Motor neuron (in vitro differentiated cells): ENCODE measurements at regions not wholly inside any gene's neighbourhood (a gene's known extent, or its start where the extent isn't known, plus 50 kb on each side); places are given as distances from the start of the nearest gene placed in this dataset.
A peak's percentile ranks its signal among the peaks of the same experiment; 100 is the strongest.

ENCODE experiments used
- ATAC-seq, 8 experiments: fragments of 200-7000 bp; cut with Tn5 transposase; replicated peaks in 6 of 8; 2 replicates each; pipeline ENCODE4 v1.8.0; 2021; ENCODE audit warnings: mild to moderate bottlenecking in 8 of 8, moderate library complexity in 8 of 8
- H3K27ac ChIP-seq, 2 donors: fragments of 250-450 bp; sonication (Bioruptor Pico); 2 replicates each; pipeline ENCODE4 v1.9.0; 2021; ENCODE audit warnings: antibody characterized with exemption in 2 of 2, mild to moderate bottlenecking in 2 of 2, moderate library complexity in 1 of 2
- H3K4me1 ChIP-seq, 2 donors: fragments of 250-450 bp; sonication (Bioruptor Pico); replicated peaks in 1 of 2; 2 replicates each; pipeline ENCODE4 v1.6.1; 2021; ENCODE audit warnings: antibody characterized with exemption in 2 of 2, mild to moderate bottlenecking in 2 of 2, moderate library complexity in 1 of 2
- H3K4me3 ChIP-seq, 5 donors: fragments of 250-450 bp; sonication (Bioruptor Pico); 2 replicates each; pipeline ENCODE4 v1.9.0; 2021; ENCODE audit warnings: antibody characterized with exemption in 5 of 5, mild to moderate bottlenecking in 5 of 5, moderate library complexity in 4 of 5
- WGBS, 10 experiments: fragments of 450-650 bp; shearing (Covaris generic); methylation state at CpG; one replicate each; pipeline ENCODE4 v1.0.0; 2022; 5-methylcytosine and 5-hydroxymethylcytosine counted together
- in situ Hi-C, 9 experiments: fragments of 400-800 bp; cut with MboI; loops; one replicate each; pipeline ENCODE4 v1.15.0; 2021; ENCODE audit warnings: low sequenced_read_pairs in 9 of 9, low pct_unique_long_range_greater_than_20kb in 2 of 9; ENCODE audit not compliant: unreplicated experiment in 9 of 9

- Histone ChIP-seq H3K4me1 (peaks cover 8 to 10% of the 10 kb centered on the region in 2 donors), H3K27ac (no peak overlapping the region), H3K4me3 (no peak overlapping the region)
- in situ Hi-C loops: loop anchor here in 3 of 9 experiments (25.0 kb wide), 2 partner anchors 192 to 217 kb away; partner anchors contain the start of gene NTF3 (in 2 of the 3)
- ATAC-seq: no peak
- 0 to 100% (median 81%) methylated on average over 1 to 3 of the region's 3 CpGs; no CpG with 5 or more reads in 1 of the 10 experiments for WGBS, 10 experiments
These were observed 176.4 kb downstream of the KCNA5 start for GRCh38 chr12:5220099-5220498.

DNA sequence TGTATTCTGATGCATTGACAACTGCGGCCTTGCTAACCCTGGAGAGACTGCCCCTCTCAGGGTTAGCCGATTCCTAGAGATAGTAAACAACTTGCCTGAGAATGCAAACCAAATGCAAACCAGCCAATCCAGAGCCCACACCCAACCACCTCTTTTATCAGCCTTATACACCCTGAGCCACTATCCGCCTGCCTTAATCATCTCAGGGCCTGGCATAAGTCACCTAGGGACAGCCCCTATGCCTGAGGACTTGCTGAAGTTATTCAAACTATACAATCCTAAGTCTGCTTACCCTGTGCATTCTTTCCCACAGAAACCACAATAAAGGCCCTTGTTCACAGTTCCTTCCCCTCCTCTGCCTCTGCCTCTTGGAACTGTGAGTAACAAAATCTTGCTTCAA lies 177.2 kb downstream of the KCNA5 start:
- 60 to 100% (median 71%) methylated on average over 1 to 3 of the region's 3 CpGs; no CpG with 5 or more reads in 4 of the 10 experiments for WGBS, 10 experiments
- peak in 4 of 8 experiments; percentile 59 to 82 (median 64) for ATAC-seq
- no peak overlapping the region for H3K4me3 ChIP-seq
- in situ Hi-C loops: loop anchor here in 3 of 9 experiments (25.0 kb wide), 2 partner anchors 191 to 216 kb away; partner anchors contain the start of gene NTF3 (in 2 of the 3)
- no peak overlapping the region for H3K27ac ChIP-seq
- H3K4me1 ChIP-seq: peaks cover 9 to 10% of the 10 kb centered on the region in 2 donors

DNA sequence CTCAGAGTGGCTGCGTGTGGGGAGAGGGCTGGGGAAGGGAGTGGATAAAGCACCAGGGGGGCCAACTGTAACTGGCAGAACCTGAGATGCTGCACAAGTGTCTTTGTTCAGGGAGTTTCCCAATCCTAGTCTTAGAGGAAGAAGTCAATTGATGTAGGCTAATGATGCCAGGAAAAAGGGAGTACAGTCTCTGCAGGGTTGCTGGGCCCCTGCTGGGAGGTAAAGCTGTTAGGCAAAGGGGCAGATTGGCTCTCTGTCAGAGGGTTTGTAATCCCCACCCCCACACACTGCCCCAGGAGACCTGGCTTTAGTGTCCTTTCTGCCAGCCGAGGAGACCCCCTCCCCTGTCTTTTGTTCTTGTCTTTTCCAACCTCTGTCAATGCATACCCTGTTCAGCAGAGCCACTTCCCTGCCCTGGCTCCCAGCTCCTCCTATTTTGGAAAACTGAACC lies 178.4 kb downstream of the KCNA5 start:
- Histone ChIP-seq H3K27ac (no peak overlapping the region), H3K4me3 (no peak overlapping the region), H3K4me1 (peaks cover 19 to 20% of the 10 kb centered on the region in 2 donors)
- in situ Hi-C loops: loop anchor here in 3 of 9 experiments (25.0 kb wide), 2 partner anchors 190 to 215 kb away; partner anchors contain the start of gene NTF3 (in 2 of the 3)
- 0 to 50% (median 0%) methylated on average over 1 of the region's 2 CpGs; no CpG with 5 or more reads in 6 of the 10 experiments for WGBS, 10 experiments
- ATAC-seq: no peak

DNA sequence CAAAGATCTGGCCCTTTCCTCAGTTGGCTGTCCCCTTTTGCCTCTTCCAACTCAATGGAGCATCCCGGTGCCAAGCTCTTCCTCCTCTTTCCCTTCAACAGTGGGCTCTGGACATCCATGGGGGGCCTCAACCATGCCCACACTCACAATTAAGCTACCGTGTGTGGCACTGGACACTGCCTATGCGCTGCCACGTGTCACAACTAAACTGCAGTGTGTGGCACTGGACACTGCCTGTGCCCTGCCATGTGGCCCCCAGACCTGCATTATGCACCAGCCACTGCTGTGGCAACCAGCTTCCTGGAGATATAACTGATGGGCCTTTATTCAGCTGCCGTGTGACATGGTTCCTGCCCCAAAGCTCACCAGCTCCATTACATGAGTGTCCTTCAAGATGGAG lies 179.1 kb downstream of the KCNA5 start:
- in situ Hi-C loops: loop anchor here in 3 of 9 experiments (25.0 kb wide), 2 partner anchors 190 to 215 kb away; partner anchors contain the start of gene NTF3 (in 2 of the 3)
- no peak for ATAC-seq
- no peak overlapping the region for H3K4me3 ChIP-seq
- peaks cover 23 to 24% of the 10 kb centered on the region in 2 donors for H3K4me1 ChIP-seq
- 27 to 100% (median 95%) methylated on average over 1 to 4 of the region's 5 CpGs; no CpG with 5 or more reads in 4 of the 10 experiments for WGBS, 10 experiments
- no peak overlapping the region for H3K27ac ChIP-seq

GRCh38 chr12:5223881-5224280 lies 180.2 kb downstream of the KCNA5 start:
- Histone ChIP-seq H3K27ac (no peak overlapping the region), H3K4me3 (no peak overlapping the region), H3K4me1 (peaks cover 23 to 24% of the 10 kb centered on the region in 2 donors)
- WGBS, 10 experiments: 0 to 100% (median 83%) methylated on average over 1 to 3 of the region's 3 CpGs; no CpG with 5 or more reads in 3 of the 10 experiments
- in situ Hi-C loops: loop anchor here in 3 of 9 experiments (25.0 kb wide), 2 partner anchors 188 to 213 kb away; partner anchors contain the start of gene NTF3 (in 2 of the 3)
- peak in 3 of 8 experiments; percentile 40 to 88 (median 52) for ATAC-seq

- Histone ChIP-seq H3K4me1 (peaks cover 20 to 24% of the 10 kb centered on the region in 2 donors), H3K27ac (peak overlapping the region; percentile 50 to 62), H3K4me3 (no peak overlapping the region)
- in situ Hi-C loops: loop anchor here in 1 of 9 experiments (25.0 kb wide), 1 partner anchor 89 kb away; no protein-coding TSS in a partner anchor
- ATAC-seq: peak in 5 of 8 experiments; percentile 77 to 98 (median 95)
- 12 to 94% (median 75%) methylated on average over 1 to 7 of the region's 7 CpGs; no CpG with 5 or more reads in 2 of the 10 experiments for WGBS, 10 experiments
These were observed 182.9 kb downstream of the KCNA5 start for GRCh38 chr12:5226581-5226980.

GRCh38 chr12:5227708-5228373 lies 184.2 kb downstream of the KCNA5 start:
- no peak overlapping the region for H3K4me3 ChIP-seq
- WGBS, 10 experiments: 11 to 100% (median 89%) methylated on average over 1 to 5 of the region's 7 CpGs; no CpG with 5 or more reads in 2 of the 10 experiments
- in situ Hi-C loops: loop anchor here in 1 of 9 experiments (25.0 kb wide), 1 partner anchor 91 kb away; no protein-coding TSS in a partner anchor
- peak in 3 of 8 experiments; percentile 67 to 84 (median 77) for ATAC-seq
- H3K4me1 ChIP-seq: peaks cover 16 to 18% of the 10 kb centered on the region in 2 donors
- no peak overlapping the region for H3K27ac ChIP-seq

GRCh38 chr12:5230156-5230555 lies 186.5 kb downstream of the KCNA5 start:
- no peak for ATAC-seq
- 18 to 86% (median 64%) methylated on average over 1 to 2 of the region's 2 CpGs; no CpG with 5 or more reads in 2 of the 10 experiments for WGBS, 10 experiments

DNA sequence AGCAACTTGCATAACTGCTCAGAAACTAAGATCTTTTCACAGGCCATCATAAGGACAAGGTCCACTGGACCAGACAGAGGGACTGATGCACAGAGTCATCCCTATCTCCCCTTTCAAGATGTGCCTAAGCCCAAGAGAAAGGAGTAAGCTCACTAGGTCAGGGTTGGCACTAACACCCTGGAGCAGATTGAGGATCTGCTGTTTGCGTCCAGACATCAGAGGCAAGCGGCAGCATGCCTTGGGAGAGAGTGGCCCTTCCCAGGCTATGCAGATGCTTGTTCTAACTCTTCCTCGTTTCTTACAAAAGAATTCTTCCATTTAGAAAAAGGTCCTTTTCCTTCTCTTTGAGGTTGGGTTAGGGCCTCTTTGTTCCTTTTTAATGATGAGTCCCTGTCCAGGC lies 187.2 kb downstream of the KCNA5 start:
- 40 to 100% (median 70%) methylated on average over 1 to 3 of the region's 3 CpGs; no CpG with 5 or more reads in 6 of the 10 experiments for WGBS, 10 experiments
- peaks cover 15 to 20% of the 10 kb centered on the region in 2 donors for H3K4me1 ChIP-seq
- in situ Hi-C loops: loop anchor here in 1 of 9 experiments (25.0 kb wide), 1 partner anchor 94 kb away; no protein-coding TSS in a partner anchor
- H3K27ac ChIP-seq: no peak overlapping the region
- no peak overlapping the region for H3K4me3 ChIP-seq
- no peak for ATAC-seq

More at GRCh38 chr12:5230156-5230555, 186.5 kb downstream of the KCNA5 start:
- in situ Hi-C loops: loop anchor here in 1 of 9 experiments (25.0 kb wide), 1 partner anchor 93 kb away; no protein-coding TSS in a partner anchor
- Histone ChIP-seq H3K4me1 (peaks cover 16 to 20% of the 10 kb centered on the region in 2 donors), H3K4me3 (no peak overlapping the region), H3K27ac (no peak overlapping the region)

GRCh38 chr12:5232291-5232690 lies 188.6 kb downstream of the KCNA5 start:
- ATAC-seq: no peak
- WGBS, 10 experiments: 0 to 67% (median 20%) methylated on average over 1 to 3 of the region's 3 CpGs; no CpG with 5 or more reads in 5 of the 10 experiments
- H3K4me1 ChIP-seq: peaks cover 2 to 8% of the 10 kb centered on the region in 2 donors
- in situ Hi-C loops: loop anchor here in 1 of 9 experiments (25.0 kb wide), 1 partner anchor 95 kb away; no protein-coding TSS in a partner anchor
- no peak overlapping the region for H3K4me3 ChIP-seq
- no peak overlapping the region for H3K27ac ChIP-seq

- ATAC-seq: no peak
- Histone ChIP-seq H3K4me3 (no peak overlapping the region), H3K4me1 (peaks cover 0 to 7% of the 10 kb centered on the region in 2 donors), H3K27ac (no peak overlapping the region)
- 0 to 100% (median 72%) methylated on average over 1 to 10 of the region's 14 CpGs; no CpG with 5 or more reads in 2 of the 10 experiments for WGBS, 10 experiments
- in situ Hi-C loops: loop anchor here in 1 of 9 experiments (25.0 kb wide), 1 partner anchor 96 kb away; no protein-coding TSS in a partner anchor
These were observed 189.3 kb downstream of the KCNA5 start for GRCh38 chr12:5232826-5233500.

DNA sequence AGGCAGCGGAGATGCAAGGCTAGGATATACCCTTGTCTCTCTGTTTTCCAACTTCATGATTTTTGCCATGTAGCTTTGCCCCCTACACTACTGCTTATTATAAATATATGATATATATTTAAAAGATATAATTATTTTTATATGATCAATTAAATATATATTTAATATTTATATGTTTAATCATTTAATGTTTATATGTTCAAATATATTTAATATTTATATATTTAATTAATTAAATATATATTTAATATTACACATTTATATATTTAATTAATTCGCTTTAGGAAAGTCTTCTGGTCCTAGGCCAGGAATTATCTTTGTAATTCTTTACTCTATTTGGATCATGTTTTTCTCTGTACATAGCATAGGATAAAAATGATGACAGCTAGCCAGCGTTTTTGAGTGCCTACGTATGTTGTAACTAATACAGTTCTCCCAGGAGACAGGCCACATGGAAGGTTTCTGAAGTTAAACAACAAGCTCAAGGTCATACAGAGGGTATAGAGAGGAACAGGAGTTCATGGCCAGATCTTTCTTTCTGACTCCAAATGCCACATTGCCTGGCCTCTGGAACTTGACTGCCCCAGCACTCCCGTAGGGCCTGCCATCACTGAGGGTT lies 192.5 kb downstream of the KCNA5 start:
- no peak overlapping the region for H3K27ac ChIP-seq
- H3K4me1 ChIP-seq: peaks cover 0 to 7% of the 10 kb centered on the region in 2 donors
- H3K4me3 ChIP-seq: no peak overlapping the region
- no peak for ATAC-seq
- in situ Hi-C loops: loop anchor here in 1 of 9 experiments (25.0 kb wide), 1 partner anchor 99 kb away; no protein-coding TSS in a partner anchor
- WGBS, 10 experiments: 71 to 100% (median 88%) methylated on average over 1 to 5 of the region's 5 CpGs
